Endothelial cell of hepatic sinusoid (primary cell): ENCODE measurements at regions not wholly inside any gene's neighbourhood (a gene's known extent, or its start where the extent isn't known, plus 50 kb on each side); places are given as distances from the start of the nearest gene placed in this dataset.

Experiments used
- in situ Hi-C: cut with HindIII; loops from 2 replicates; pipeline ENCODE4 v1.10.0; 2017; ENCODE audit warnings: low sequenced_read_pairs

- in situ Hi-C loops = no loop called here
Observed at GRCh38 chr18:78675231-78675630, 304.4 kb upstream of the SALL3 start.

DNA sequence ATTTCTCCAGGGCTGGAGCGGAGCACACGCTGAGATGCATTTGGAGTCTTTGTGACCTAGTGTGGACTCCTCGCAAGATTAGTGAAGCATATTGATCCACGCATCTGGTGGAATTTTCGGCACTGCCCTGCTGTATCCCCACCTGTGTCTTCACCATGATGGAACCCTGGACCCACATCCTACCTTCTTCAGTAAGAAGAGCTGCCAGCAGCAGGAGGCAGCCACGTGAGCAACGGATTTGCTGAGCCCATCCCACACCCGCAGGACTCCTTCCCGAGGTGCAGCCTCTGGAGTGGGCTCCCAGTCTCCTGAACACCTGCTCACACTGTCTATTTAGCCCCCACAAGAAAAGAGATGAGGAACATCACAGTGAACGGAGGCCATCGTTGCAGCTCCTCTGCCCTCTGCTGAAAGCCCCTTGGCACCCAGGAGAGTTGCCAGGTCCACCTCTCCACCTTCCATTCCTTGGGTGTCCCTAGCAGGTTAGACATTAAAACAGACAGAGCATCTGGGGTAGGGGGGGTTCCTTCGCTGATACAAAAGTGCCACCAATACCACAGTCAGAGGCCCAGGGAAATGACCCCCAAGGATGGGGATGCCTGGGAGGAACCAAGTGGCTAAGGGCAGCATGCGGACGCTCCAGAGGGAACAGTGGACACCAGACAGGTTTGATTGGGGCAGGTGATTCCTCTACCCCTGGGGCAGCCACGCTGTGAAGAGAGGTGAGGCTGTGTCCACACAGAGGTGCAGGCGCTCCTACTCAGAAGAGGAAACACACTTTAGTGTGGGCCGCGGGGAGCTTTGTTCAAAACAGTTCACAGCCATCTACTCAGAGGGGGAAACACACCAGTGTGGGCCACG, 302.8 kb upstream of the SALL3 start:
- in situ Hi-C loops = no loop called here

DNA sequence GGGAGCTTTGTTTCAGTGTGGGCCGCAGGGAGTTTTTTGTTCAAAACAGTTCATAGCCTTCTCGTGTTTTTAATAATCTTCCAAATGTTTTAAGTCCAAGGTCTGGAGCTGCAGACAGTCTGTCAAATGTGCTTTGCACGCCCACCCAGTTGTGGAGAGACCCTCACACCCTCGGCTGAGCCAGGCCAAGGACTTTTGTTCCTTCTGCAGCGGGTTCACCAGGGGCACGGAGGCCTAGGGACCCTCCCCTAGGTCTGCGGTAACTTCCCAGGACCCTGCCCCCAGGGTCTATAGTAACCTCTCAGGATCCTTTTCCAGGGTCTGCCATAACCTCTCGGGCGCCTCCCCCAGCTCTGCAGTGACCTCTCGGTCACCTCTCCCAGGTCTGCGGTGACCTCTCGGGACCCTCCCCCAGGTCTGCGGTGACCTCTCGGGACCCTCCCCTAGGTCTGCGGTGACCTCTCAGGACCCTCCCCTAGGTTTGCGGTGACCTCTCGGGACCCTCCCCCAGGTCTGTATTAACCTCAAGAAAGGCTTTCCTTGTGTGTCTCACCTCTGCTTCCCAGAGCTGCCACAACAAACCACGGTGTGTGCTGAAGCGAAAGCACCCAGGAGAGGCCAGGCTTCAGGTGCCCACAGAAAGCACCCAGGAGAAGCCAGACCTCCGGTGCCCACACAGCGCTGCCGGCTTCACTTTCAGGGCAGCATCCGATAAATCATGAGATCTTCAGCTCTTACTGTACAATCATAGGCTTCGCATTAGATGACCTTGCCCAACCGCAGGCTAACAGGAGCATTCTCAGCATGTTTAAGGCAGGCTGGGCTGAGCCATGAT, 301.9 kb upstream of the SALL3 start:
- in situ Hi-C loops = no loop called here

- in situ Hi-C loops = no loop called here
Observed at GRCh38 chr18:78678318-78678695, 301.3 kb upstream of the SALL3 start.

GRCh38 chr18:78679031-78679430, 300.6 kb upstream of the SALL3 start:
- in situ Hi-C loops = no loop called here

GRCh38 chr18:78679613-78680260, 299.9 kb upstream of the SALL3 start:
- in situ Hi-C loops = no loop called here

DNA sequence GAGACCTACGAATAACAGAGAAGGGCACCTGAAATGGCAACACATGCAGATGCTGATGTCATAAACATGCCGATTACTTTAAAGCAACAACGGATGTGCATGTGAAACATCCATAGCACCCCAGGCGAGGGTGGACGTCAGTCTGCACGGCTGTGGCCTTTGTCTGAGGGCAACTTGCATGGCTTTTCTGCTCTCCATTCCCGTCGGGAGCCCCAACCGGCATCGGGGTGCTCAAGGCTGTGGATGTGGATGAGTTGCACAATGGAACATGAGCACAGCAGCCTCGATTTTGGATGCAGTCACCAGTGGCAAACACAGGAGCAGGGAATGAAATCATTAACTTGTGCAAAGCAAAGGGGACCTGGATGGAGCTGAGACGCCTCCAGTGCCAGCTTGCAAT, 298.2 kb upstream of the SALL3 start:
- in situ Hi-C loops = no loop called here

GRCh38 chr18:78681934-78682333, 297.7 kb upstream of the SALL3 start:
- in situ Hi-C loops = no loop called here

DNA sequence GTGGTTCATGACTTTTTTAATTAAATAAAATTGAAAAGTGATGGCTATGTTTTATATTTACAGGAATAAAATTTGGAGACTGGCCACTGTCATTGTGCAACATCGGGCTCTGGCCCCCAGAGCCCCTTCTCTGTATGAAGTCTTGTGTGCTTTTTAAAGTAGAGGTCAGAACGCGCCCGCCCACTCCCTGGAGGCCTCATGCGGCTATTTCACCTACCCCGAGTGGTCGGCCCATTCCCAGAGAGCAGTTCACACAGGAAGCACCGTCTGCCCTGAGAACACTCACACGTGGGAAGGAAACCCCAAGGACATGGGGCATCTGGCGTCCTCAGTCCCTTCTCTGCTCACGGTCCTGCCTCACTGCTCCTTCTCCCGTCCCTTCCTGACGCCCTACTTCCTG, 296.9 kb upstream of the SALL3 start:
- in situ Hi-C loops = no loop called here

- in situ Hi-C loops = no loop called here
Observed at GRCh38 chr18:78683191-78684010, 296.2 kb upstream of the SALL3 start.

DNA sequence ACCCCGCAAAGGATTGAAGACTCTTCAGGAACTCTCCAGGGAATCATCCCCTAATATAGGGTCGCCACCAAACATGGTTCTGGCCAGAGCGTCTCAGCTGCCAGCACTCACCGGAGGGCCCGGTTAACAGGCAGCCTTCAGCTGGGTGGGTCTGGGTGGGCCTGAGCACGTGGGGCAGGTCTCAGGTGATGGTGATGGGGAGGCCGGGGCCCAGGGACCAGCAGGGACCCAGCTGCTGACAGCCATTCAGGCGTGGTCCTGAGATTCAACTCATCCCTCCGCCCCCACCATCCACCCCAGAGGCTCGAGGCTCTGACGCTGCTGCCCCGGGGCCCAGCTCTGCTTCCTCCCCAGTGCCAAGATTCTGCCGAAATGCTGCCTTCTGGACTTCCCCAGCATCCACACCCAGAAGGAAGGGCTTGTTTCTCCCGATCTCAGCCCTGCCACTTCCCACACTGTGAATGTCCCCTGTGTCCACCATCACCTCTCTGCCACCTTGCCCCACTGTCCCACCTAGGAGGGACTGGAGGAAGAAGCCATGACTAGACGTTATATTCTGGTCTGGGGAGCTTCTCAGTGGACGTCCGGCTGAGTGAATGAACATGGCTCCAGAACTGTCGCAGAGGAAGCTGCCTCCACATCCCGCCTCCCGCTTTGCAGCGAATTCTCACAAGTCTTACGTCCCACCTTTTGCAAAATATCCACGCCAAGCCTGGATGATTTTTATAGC, 294.2 kb upstream of the SALL3 start:
- in situ Hi-C loops = no loop called here

GRCh38 chr18:78685980-78686530, 293.6 kb upstream of the SALL3 start:
- in situ Hi-C loops = no loop called here

DNA sequence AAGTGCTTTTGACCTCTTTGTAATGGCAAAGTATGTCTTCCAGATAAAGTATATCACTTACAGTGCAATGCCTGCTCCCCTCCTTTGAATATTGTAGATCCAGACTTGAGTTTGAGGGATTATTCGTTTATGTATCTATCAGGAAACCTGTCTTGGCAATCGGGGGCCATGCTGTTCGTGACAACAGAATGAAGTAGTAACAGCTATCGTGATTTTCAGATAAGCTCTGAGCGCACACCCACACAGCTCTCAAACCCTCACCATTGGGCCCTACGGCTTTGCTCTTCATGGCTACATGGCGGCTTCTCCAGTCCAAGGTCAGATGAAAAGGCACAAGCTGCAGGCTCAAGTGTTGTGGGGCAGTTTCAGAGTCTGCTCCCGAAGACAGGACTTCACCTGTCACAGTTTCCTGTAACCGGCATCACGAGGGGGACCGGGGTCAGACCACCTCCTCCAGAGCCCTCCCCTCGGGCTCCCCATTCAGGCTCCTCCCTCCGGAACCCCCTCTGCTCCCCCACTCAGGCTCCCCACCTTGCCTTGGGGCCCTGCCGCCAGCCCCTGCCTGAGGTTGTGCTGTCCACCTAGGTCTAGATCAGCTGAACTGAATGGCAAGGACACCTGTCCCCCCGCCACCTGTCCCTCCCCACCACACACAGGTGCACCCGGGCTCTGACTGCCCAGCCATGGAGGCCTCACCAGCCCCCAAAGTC, 292.5 kb upstream of the SALL3 start:
- in situ Hi-C loops = no loop called here

- in situ Hi-C loops = no loop called here
Observed at GRCh38 chr18:78687736-78688135, 291.9 kb upstream of the SALL3 start.

- in situ Hi-C loops = no loop called here
Observed at GRCh38 chr18:78688249-78688648, 291.4 kb upstream of the SALL3 start.

DNA sequence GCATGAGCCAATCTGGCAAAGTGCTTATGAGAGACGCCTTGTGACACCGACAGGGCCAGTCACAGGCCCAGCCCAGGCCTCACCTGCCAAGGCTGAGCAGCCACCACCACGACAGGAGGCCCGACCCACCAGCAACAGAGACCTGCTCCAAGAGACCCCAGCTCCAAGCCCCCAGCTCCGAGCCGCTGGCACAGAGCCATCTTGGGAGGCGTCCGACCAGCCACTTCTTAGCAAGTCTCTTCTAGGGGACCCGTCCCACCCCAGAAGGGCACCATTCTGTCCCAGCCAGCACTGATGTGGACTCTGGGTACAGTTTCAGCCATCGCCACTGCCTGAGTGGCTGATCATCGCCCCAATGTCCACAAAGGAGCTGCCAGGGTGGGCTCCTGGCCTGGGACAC, 290.7 kb upstream of the SALL3 start:
- in situ Hi-C loops = no loop called here

- in situ Hi-C loops = loop anchor here (5.0 kb wide), 1 partner anchor 47 kb away; no protein-coding TSS in a partner anchor
Observed at GRCh38 chr18:78689606-78690005, 290.0 kb upstream of the SALL3 start.

DNA sequence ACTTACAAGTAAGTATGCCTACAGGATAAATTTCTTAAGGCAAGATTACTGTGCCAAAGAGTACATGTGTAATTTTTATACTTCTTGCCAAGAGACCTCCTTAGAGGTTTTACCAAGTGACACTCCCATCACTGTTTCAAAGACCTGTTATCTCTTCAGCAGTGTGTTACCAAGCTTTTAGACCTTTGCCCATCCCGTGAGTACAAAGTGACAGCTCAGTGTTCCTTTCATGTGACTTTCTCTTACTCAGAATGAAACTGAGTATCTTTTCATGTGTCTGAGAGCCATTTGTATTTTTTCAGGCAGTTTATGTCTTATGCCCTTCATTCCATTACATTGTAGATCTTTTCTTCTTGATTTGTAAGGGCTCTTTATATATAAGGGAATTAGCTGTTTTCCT, 287.5 kb upstream of the SALL3 start:
- in situ Hi-C loops = loop anchor here (5.0 kb wide), 1 partner anchor 50 kb away; no protein-coding TSS in a partner anchor

DNA sequence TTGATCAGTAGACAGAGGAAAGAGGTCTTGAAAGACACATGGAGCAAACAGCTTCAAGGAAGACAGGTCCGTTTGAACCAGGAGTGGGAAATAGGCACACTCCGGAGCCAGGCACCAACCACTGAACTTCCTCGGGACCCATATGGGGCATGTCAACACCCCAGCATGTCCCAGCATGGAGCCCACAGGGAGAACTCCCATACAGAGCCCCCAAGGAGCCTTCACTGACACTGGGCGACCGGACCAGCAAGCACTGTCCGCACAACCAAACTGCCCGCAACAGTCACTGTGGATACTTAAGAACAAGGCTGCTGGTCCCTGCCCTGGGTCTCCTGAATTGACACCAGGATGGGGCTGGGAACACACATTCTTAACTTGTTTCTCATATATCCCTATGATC, 286.2 kb upstream of the SALL3 start:
- in situ Hi-C loops = loop anchor here (5.0 kb wide), 1 partner anchor 51 kb away; no protein-coding TSS in a partner anchor
